Lower lobe of right lung (tissue), 2 donors: ENCODE measurements at regions not wholly inside any gene's neighbourhood (a gene's known extent, or its start where the extent isn't known, plus 50 kb on each side); places are given as distances from the start of the nearest gene placed in this dataset.

Experiments used
- ATAC-seq, 2 donors: fragments of 200-7000 bp; cut with Tn5 transposase; one replicate each; pipeline ENCODE4 v1.9.1; 2020 to 2022; ENCODE audit warnings: mild to moderate bottlenecking in 2 of 2, moderate library complexity in 2 of 2
- DNase-seq: peaks from one replicate; pipeline ENCODE4 v3.0.0-alpha.2; 2020
- H3K27ac ChIP-seq: fragments of 200-600 bp; one replicate; pipeline ENCODE4 v1.8.0; 2022
- H3K27me3 ChIP-seq: fragments of 200-600 bp; one replicate; pipeline ENCODE4 v1.8.0; 2022; ENCODE audit warnings: low read depth
- H3K36me3 ChIP-seq: fragments of 200-600 bp; one replicate; pipeline ENCODE4 v1.8.0; 2022; ENCODE audit warnings: mild to moderate bottlenecking
- H3K4me1 ChIP-seq: fragments of 200-600 bp; one replicate; pipeline ENCODE4 v1.8.0; 2022
- H3K4me3 ChIP-seq: fragments of 200-600 bp; one replicate; pipeline ENCODE4 v1.8.0; 2022; ENCODE audit warnings: mild to moderate bottlenecking
- H3K9me3 ChIP-seq: fragments of 200-600 bp; one replicate; pipeline ENCODE4 v1.8.0; 2022
- CTCF ChIP-seq: fragments of 200-600 bp; IDR thresholded peaks from one replicate; pipeline ENCODE4 v1.8.0; 2022; ENCODE audit warnings: antibody characterized with exemption, mild to moderate bottlenecking
- intact Hi-C: fragments of 100-400 bp; cut with DNase I; formaldehyde crosslinking; loops from one replicate; pipeline ENCODE4 v1.11.0; 2022
- donor health status: DM: no; HTN: yes; CAD: no; lungs with severe emphysema.

- TF ChIP-seq CTCF = peak; percentile 34
- DNase-seq = no peak
These were observed 975.2 kb downstream of the SORCS1 start for GRCh38 chr10:106189292-106189691.

DNA sequence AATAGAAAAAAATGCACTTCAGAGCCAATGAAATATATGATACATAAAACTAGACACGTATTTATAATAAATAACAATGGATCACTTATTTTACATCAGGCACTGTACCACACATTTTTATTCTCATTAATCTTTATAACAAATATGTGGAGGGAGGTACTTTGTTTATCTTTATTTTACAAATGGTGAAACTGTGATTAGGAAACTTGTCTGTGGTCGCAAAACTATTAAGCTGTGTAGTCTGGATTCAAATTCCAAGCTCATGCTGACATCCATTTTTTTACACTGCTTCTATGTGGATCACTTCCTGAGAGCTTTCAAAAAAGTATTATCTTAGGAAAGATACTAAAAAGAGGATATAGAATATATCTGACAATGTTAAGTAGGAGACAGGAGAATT, 978.6 kb downstream of the SORCS1 start:
- H3K36me3 ChIP-seq = no peaks in the 10 kb centered on the region
- TF ChIP-seq CTCF = no peak
- H3K9me3 ChIP-seq = no peaks in the 10 kb centered on the region
- no peak for ATAC-seq
- intact Hi-C loops = no loop called here
- H3K27me3 ChIP-seq = no peaks in the 10 kb centered on the region
- no peaks in the 10 kb centered on the region for H3K4me1 ChIP-seq
- no peak overlapping the region for H3K27ac ChIP-seq
- no peak for DNase-seq
- H3K4me3 ChIP-seq = no peak overlapping the region

More at GRCh38 chr10:106189292-106189691, 975.2 kb downstream of the SORCS1 start:
- no peak overlapping the region for H3K27ac ChIP-seq
- no peaks in the 10 kb centered on the region for H3K9me3 ChIP-seq
- no peak overlapping the region for H3K4me3 ChIP-seq
- H3K36me3 ChIP-seq = no peaks in the 10 kb centered on the region
- intact Hi-C loops = no loop called here
- no peaks in the 10 kb centered on the region for H3K4me1 ChIP-seq
- peak in 1 of 2 donors; percentile 42 for ATAC-seq
- H3K27me3 ChIP-seq = no peaks in the 10 kb centered on the region

DNA sequence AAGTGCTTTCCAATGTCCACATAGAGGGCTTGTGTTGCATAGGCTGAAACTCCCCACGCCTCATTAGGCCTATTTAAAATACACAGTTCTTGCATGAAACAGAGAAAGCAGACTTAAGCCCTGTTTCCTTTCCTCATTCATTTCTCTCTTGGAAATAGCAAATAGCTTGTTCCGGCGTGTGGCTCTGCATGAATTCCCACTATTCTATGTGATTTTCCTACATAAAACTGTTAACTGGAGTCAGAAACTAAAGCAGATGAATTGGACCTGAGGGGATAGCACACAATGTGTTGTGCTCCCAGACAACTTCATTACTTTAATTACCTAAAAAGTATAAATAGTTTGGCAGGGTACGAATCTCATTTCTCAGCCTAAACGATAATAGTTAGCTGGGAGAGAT, 981.5 kb downstream of the SORCS1 start:
- no peak overlapping the region for H3K4me3 ChIP-seq
- no peaks in the 10 kb centered on the region for H3K27me3 ChIP-seq
- no peak for TF ChIP-seq CTCF
- intact Hi-C loops = no loop called here
- DNase-seq (no peak), ATAC-seq (no peak)
- no peak overlapping the region for H3K27ac ChIP-seq
- H3K4me1 ChIP-seq = no peaks in the 10 kb centered on the region
- H3K9me3 ChIP-seq = no peaks in the 10 kb centered on the region
- H3K36me3 ChIP-seq = no peaks in the 10 kb centered on the region

DNA sequence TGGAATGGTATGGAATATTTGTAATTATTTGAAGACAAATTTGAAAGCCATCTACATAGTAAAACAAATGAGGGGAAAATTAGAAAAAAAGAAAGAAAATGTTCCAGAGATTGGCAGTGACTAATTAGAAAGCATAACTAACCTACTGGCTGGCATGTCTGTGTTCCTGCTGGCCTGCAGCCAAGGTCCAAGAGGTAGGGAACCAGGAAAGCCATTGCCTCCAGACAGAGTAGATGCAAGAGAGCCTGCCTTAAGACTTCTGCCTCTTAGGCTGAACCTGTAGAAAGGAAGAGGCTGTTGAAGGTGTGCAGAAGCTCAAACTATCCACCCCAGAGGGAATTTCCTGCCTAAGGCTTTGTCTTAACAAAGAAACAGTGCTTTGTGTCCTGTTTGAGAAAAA, 982.0 kb downstream of the SORCS1 start:
- peak; percentile 49 for DNase-seq
- Histone ChIP-seq H3K4me1 (no peaks in the 10 kb centered on the region), H3K36me3 (no peaks in the 10 kb centered on the region), H3K27me3 (no peaks in the 10 kb centered on the region), H3K27ac (no peak overlapping the region), H3K4me3 (no peak overlapping the region), H3K9me3 (no peaks in the 10 kb centered on the region)
- TF ChIP-seq CTCF = no peak
- ATAC-seq = peak in 1 of 2 donors; percentile 35
- intact Hi-C loops = no loop called here

DNA sequence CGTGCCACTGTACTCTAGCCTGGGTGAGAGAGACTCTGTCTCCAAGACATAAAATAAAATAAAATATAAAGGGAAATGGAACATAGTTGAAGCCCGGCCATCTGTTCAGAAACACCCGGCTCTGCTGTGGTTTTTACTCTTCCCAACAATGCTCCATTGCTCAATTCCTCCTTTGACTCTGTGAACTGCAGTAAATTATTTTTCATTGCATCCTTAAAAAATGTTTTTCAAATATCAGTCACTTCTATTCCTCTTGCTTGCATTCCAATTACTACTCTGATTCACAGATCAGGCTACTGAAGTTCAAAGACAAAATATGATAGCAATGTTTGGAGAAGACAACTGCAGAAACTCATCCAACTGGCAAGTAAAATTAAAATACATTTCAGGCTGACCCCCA, 983.0 kb downstream of the SORCS1 start:
- Histone ChIP-seq H3K27me3 (no peaks in the 10 kb centered on the region), H3K4me1 (no peaks in the 10 kb centered on the region), H3K36me3 (no peaks in the 10 kb centered on the region), H3K9me3 (no peaks in the 10 kb centered on the region), H3K27ac (no peak overlapping the region), H3K4me3 (no peak overlapping the region)
- no peak for TF ChIP-seq CTCF
- ATAC-seq (no peak), DNase-seq (no peak)
- intact Hi-C loops = no loop called here

DNA sequence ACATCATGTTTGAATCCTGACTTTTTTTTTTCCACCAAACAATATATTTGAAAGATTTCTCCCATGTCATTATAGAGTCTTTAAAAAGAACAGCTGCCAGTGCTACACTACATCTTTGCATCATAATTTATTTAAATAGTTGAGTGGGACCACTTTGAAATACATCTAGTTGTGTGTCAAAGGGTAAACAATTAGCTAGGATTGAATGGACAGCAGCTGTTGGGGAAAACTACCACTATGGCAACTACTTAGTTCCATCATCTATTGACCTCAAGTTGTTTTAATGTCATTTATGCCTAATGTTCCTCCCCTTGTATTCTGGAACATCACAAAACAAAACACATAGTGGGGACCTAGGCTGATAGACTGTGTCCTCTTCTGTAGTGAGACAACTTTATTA, 985.1 kb downstream of the SORCS1 start:
- intact Hi-C loops = no loop called here
- Histone ChIP-seq H3K9me3 (no peaks in the 10 kb centered on the region), H3K27ac (no peak overlapping the region), H3K27me3 (no peaks in the 10 kb centered on the region), H3K4me3 (no peak overlapping the region), H3K4me1 (no peaks in the 10 kb centered on the region), H3K36me3 (no peaks in the 10 kb centered on the region)
- no peak for ATAC-seq
- no peak for TF ChIP-seq CTCF
- no peak for DNase-seq
